ENCODE measurements at regions not wholly inside any gene's neighbourhood (a gene's known extent, or its start where the extent isn't known, plus 50 kb on each side); places are given as distances from the start of the nearest gene placed in this dataset.

DNA sequence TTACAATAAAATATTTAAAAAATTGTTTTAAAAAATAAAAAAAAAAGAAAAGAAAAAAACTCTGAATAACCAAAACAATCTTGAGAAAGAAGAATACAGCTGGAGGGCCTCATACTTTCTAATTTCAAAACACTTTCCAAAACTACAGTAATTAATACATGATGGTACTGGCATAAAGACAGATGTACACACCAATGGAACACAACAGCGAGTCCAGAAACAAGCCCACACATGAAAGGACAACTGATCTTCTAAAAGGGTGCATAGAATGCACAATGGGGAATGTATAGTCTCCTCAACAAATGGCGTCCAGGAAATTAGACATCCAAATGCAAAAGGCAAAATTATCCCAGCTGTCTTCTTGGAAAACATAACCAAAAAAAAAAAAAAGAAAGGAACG lies 99.6 kb downstream of the LURAP1L start:
- H3K27me3 ChIP-seq, result no peaks in the 10 kb centered on the region
- no peaks in the 10 kb centered on the region for H3K36me3 ChIP-seq
- H3K4me3 ChIP-seq, result no peak overlapping the region
- DNase-seq (no peak), ATAC-seq (no peak)
- H3K9me3 ChIP-seq, result no peaks in the 10 kb centered on the region
- intact Hi-C loops (cut with DNase I), result no loop called here
- H3K27ac ChIP-seq, result no peak overlapping the region
- no peaks in the 10 kb centered on the region for H3K4me1 ChIP-seq
- no peak for TF ChIP-seq CTCF (IDR thresholded peaks at IDR 0.05)

DNA sequence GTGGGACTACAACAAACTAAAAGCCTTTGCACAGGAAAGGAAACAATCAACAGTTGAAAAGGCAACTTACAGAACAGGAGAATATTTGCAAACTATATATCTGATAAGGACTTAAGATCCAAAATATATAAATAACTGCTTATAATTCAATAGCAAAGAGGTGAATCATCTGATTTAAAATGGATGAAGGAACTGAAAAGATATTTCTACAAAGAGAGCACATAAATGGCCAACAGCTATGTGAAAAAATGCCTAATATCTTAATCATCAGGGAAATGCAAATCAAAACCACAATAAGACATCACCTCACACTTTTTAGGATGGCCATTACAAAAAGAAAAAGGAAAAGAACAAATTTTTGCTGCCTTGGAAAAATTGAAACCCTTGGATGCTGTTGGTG lies 100.4 kb downstream of the LURAP1L start:
- H3K27me3 ChIP-seq, result no peaks in the 10 kb centered on the region
- no peaks in the 10 kb centered on the region for H3K9me3 ChIP-seq
- no peak for TF ChIP-seq CTCF (IDR thresholded peaks at IDR 0.05)
- no peak overlapping the region for H3K27ac ChIP-seq
- no peaks in the 10 kb centered on the region for H3K36me3 ChIP-seq
- H3K4me1 ChIP-seq, result no peaks in the 10 kb centered on the region
- H3K4me3 ChIP-seq, result no peak overlapping the region
- DNase-seq (no peak), ATAC-seq (no peak)
- intact Hi-C loops (cut with DNase I), result no loop called here

DNA sequence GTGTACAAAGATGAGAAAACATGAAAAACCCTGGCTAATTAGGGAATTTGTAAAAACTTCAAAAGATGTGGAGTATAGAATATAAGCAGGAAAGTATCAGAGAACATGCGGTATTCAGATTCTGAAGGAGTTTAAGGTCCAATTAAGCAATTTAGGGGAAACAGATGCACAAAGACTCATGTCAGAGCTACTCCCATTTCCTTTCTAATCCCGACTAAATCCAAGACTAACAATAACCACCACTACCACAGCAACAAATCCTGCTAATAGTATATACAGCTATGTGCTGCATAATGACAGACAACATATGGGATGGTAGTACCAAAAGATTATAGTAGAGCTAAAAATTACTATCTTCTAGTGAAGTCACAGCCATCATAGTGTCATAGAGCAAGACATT lies 102.1 kb downstream of the LURAP1L start:
- Histone ChIP-seq H3K9me3 (no peaks in the 10 kb centered on the region), H3K36me3 (no peaks in the 10 kb centered on the region), H3K4me3 (no peak overlapping the region), H3K4me1 (no peaks in the 10 kb centered on the region), H3K27ac (no peak overlapping the region), H3K27me3 (no peaks in the 10 kb centered on the region)
- no peak for TF ChIP-seq CTCF (IDR thresholded peaks at IDR 0.05)
- intact Hi-C loops (cut with DNase I), result no loop called here
- ATAC-seq (no peak), DNase-seq (no peak)

- ATAC-seq (no peak), DNase-seq (no peak)
- intact Hi-C loops (cut with DNase I), result no loop called here
- no peaks in the 10 kb centered on the region for H3K27me3 ChIP-seq
- no peaks in the 10 kb centered on the region for H3K9me3 ChIP-seq
- no peak overlapping the region for H3K27ac ChIP-seq
- H3K4me1 ChIP-seq, result peaks cover 8% of the 10 kb centered on the region
- no peak overlapping the region for H3K4me3 ChIP-seq
- no peak for TF ChIP-seq CTCF (IDR thresholded peaks at IDR 0.05)
- no peaks in the 10 kb centered on the region for H3K36me3 ChIP-seq
Observed at GRCh38 chr9:12878351-12878978, 103.6 kb downstream of the LURAP1L start.

DNA sequence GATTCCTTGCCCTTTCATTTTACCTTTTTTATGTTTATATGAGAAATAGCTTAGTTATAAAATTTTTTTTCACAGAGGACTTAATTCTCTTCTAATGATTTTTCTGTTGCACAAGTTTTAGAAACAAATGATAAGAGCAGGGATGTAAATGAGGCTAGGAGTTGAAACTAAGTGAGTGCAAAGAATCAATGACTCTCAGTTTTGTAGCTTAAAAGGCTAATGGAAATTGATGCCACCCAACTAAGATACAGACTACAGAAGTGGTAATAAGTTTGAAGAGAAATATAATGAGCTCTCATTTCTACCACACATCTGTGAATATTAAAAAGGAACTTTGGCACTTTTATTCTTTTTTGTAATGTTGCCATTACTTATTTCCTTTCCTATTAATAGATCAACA lies 105.1 kb downstream of the LURAP1L start:
- Histone ChIP-seq H3K4me3 (no peak overlapping the region), H3K36me3 (no peaks in the 10 kb centered on the region), H3K4me1 (peaks cover 8% of the 10 kb centered on the region), H3K27me3 (no peaks in the 10 kb centered on the region), H3K9me3 (no peaks in the 10 kb centered on the region), H3K27ac (no peak overlapping the region)
- DNase-seq, result no peak
- TF ChIP-seq CTCF (IDR thresholded peaks at IDR 0.05), result no peak
- ATAC-seq, result no peak
- intact Hi-C loops (cut with DNase I), result no loop called here

Data from upper lobe of right lung (tissue), 1 donor.